ENCODE measurements at regions not wholly inside any gene's neighbourhood (a gene's known extent, or its start where the extent isn't known, plus 50 kb on each side); places are given as distances from the start of the nearest gene placed in this dataset.

DNA sequence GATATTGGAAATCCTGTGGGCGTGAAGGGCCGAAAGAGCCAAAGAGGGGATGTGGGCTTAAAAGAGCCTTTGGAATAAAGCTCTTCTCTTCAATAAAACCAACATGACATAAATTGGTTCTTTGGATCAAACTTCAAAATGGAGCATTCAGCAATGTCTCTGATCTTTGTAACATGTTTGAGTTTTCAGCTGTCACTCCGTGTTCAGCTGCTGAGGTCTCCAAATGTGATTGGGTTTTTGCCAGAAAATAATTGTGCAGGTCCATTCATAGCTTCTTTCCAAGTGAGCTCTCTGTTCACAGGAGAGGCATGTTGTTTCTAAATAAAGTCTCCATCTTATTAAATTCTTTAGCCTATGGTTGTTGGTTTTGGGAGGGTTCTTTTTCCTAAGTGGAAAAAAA, 127.6 kb upstream of the CCDC68 start:
- no peak for TF ChIP-seq EZH2 (IDR thresholded peaks at IDR 0.05; ENCODE audit: low read depth, unreplicated experiment)
- TF ChIP-seq, protein P1, sequence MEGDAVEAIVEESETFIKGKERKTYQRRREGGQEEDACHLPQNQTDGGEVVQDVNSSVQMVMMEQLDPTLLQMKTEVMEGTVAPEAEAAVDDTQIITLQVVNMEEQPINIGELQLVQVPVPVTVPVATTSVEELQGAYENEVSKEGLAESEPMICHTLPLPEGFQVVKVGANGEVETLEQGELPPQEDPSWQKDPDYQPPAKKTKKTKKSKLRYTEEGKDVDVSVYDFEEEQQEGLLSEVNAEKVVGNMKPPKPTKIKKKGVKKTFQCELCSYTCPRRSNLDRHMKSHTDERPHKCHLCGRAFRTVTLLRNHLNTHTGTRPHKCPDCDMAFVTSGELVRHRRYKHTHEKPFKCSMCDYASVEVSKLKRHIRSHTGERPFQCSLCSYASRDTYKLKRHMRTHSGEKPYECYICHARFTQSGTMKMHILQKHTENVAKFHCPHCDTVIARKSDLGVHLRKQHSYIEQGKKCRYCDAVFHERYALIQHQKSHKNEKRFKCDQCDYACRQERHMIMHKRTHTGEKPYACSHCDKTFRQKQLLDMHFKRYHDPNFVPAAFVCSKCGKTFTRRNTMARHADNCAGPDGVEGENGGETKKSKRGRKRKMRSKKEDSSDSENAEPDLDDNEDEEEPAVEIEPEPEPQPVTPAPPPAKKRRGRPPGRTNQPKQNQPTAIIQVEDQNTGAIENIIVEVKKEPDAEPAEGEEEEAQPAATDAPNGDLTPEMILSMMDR (conservative IDR thresholded peaks at IDR 0.05; ENCODE audit: low read depth in 2 of 2): no peak
- TF ChIP-seq, protein P2, sequence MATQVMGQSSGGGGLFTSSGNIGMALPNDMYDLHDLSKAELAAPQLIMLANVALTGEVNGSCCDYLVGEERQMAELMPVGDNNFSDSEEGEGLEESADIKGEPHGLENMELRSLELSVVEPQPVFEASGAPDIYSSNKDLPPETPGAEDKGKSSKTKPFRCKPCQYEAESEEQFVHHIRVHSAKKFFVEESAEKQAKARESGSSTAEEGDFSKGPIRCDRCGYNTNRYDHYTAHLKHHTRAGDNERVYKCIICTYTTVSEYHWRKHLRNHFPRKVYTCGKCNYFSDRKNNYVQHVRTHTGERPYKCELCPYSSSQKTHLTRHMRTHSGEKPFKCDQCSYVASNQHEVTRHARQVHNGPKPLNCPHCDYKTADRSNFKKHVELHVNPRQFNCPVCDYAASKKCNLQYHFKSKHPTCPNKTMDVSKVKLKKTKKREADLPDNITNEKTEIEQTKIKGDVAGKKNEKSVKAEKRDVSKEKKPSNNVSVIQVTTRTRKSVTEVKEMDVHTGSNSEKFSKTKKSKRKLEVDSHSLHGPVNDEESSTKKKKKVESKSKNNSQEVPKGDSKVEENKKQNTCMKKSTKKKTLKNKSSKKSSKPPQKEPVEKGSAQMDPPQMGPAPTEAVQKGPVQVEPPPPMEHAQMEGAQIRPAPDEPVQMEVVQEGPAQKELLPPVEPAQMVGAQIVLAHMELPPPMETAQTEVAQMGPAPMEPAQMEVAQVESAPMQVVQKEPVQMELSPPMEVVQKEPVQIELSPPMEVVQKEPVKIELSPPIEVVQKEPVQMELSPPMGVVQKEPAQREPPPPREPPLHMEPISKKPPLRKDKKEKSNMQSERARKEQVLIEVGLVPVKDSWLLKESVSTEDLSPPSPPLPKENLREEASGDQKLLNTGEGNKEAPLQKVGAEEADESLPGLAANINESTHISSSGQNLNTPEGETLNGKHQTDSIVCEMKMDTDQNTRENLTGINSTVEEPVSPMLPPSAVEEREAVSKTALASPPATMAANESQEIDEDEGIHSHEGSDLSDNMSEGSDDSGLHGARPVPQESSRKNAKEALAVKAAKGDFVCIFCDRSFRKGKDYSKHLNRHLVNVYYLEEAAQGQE (IDR thresholded peaks at IDR 0.05; ENCODE audit: unreplicated experiment): no peak
